Keratinocyte (primary cell): ENCODE measurements at regions not wholly inside any gene's neighbourhood (a gene's known extent, or its start where the extent isn't known, plus 50 kb on each side); places are given as distances from the start of the nearest gene placed in this dataset.

Source experiments
- DNase-seq: peaks from one replicate; pipeline ENCODE4 v3.0.0-alpha.2; 2011; ENCODE audit warnings: low read depth, missing footprints, low spot score
- FAIRE-seq: peaks from 2 replicates; lab custom pipeline; 2011; peaks lifted over from hg19 to GRCh38; lab: Jason Lieb, UNC
- H2AFZ ChIP-seq: 2 replicates; pipeline ENCODE4 v1.6.0; 2012; ENCODE audit warnings: low read length, control low read depth, inconsistent platforms; ENCODE audit not compliant: control insufficient read depth
- H3K27ac ChIP-seq: 2 replicates; pipeline ENCODE4 v1.5.1; 2011; ENCODE audit warnings: low read length; ENCODE audit not compliant: control insufficient read depth, insufficient read depth
- H3K27me3 ChIP-seq: 3 replicates; pipeline ENCODE4 v1.6.0; 2011; ENCODE audit warnings: low read length; ENCODE audit not compliant: control insufficient read depth, insufficient read depth; ENCODE audit errors: extremely low read depth
- H3K36me3 ChIP-seq, 2 experiments: 2 replicates in 1 of 2; 3 replicates in 1 of 2; pipeline ENCODE4 v1.5.1; 2011; ENCODE audit warnings: low read length in 2 of 2, mild to moderate bottlenecking in 1 of 2; ENCODE audit not compliant: control insufficient read depth in 2 of 2, insufficient read depth in 2 of 2; ENCODE audit errors: extremely low read depth in 1 of 2
- H3K4me1 ChIP-seq: 3 replicates; pipeline ENCODE4 v1.5.1; 2011; ENCODE audit warnings: low read length; ENCODE audit not compliant: control insufficient read depth, insufficient read depth; ENCODE audit errors: extremely low read depth
- H3K4me2 ChIP-seq: 3 replicates; pipeline ENCODE4 v1.6.0; 2011; ENCODE audit warnings: low read depth, low read length; ENCODE audit not compliant: control insufficient read depth, insufficient read depth; ENCODE audit errors: extremely low read depth
- H3K4me3 ChIP-seq, 3 experiments: fragments of 200-600 bp in 1 of 3; sonication (generic) in 1 of 3; 2 replicates in 2 of 3; 3 replicates in 1 of 3; pipeline ENCODE4 v1.5.1; 2011 to 2016; ENCODE audit warnings: low read length in 3 of 3, mild to moderate bottlenecking in 3 of 3, control low read depth in 2 of 3, inconsistent platforms in 1 of 3, low read depth in 1 of 3, mixed read lengths in 1 of 3, mixed run types in 1 of 3, moderate library complexity in 1 of 3; ENCODE audit not compliant: control insufficient read depth in 2 of 3, insufficient read depth in 2 of 3; ENCODE audit errors: extremely low read depth in 1 of 3
- H3K79me2 ChIP-seq: 2 replicates; pipeline ENCODE4 v1.6.0; 2012; ENCODE audit warnings: low read length; ENCODE audit not compliant: control insufficient read depth, insufficient read depth
- H3K9ac ChIP-seq: 3 replicates; pipeline ENCODE4 v1.6.0; 2011; ENCODE audit warnings: low read length; ENCODE audit not compliant: control insufficient read depth, insufficient read depth; ENCODE audit errors: extremely low read depth
- H3K9me1 ChIP-seq: 3 replicates; pipeline ENCODE4 v1.6.0; 2011; ENCODE audit warnings: low read length; ENCODE audit not compliant: control insufficient read depth, insufficient read depth; ENCODE audit errors: extremely low read depth
- H3K9me3 ChIP-seq: 2 replicates; pipeline ENCODE4 v1.5.1; 2012; ENCODE audit warnings: low read depth, low read length; ENCODE audit not compliant: control insufficient read depth
- H4K20me1 ChIP-seq: 3 replicates; pipeline ENCODE4 v1.6.0; 2011; ENCODE audit warnings: low read length; ENCODE audit not compliant: control insufficient read depth, insufficient read depth; ENCODE audit errors: extremely low read depth
- CTCF ChIP-seq, 3 experiments: IDR thresholded peaks in 1 of 3; conservative IDR thresholded peaks in 1 of 3; optimal IDR thresholded peaks in 1 of 3; 2 replicates in 2 of 3; 3 replicates in 1 of 3; pipeline versions ENCODE3 to v1.5.1; 2011; ENCODE audit warnings: low read length in 3 of 3, mild to moderate bottlenecking in 3 of 3, moderate library complexity in 2 of 3, control low read depth in 1 of 3, inconsistent platforms in 1 of 3; ENCODE audit not compliant: insufficient read depth in 2 of 3; ENCODE audit errors: extremely low read depth in 1 of 3
- EZH2 ChIP-seq: IDR thresholded peaks from one replicate; pipeline ENCODE4 v1.6.1; 2012; ENCODE audit warnings: inconsistent platforms, mild to moderate bottlenecking, low read length, moderate library complexity
- dilution Hi-C: fragments of 300-500 bp; cut with MboI; formaldehyde crosslinking; loops from one replicate; pipeline ENCODE4 v1.7.0; 2020; ENCODE audit warnings: low sequenced_read_pairs; ENCODE audit not compliant: extremely low pct_ligation_motif_present

- peaks cover 2% of the 10 kb centered on the region for H3K9me3 ChIP-seq
- no peaks in the 10 kb centered on the region for H4K20me1 ChIP-seq
- no peaks in the 10 kb centered on the region for H3K79me2 ChIP-seq
- DNase-seq, result no peak
- no peaks in the 10 kb centered on the region for H3K36me3 ChIP-seq
- no peak for TF ChIP-seq CTCF (optimal IDR thresholded peaks at IDR 0.05 in 1 of 3, IDR thresholded peaks at IDR 0.05 in 1 of 3, conservative IDR thresholded peaks at IDR 0.05 in 1 of 3; ENCODE audit: extremely low read depth in 1 of 3, insufficient read depth in 2 of 3, low read length in 3 of 3)
- TF ChIP-seq EZH2, result no peak
- dilution Hi-C loops, result no loop called here
- H3K27me3 ChIP-seq, result no peaks in the 10 kb centered on the region
- H3K27ac ChIP-seq, result peak overlapping the region; percentile 99
- peak overlapping the region; percentile 23 for H3K4me2 ChIP-seq
- FAIRE-seq, result peak; percentile 5
- H3K9ac ChIP-seq, result peak overlapping the region; percentile 49
- H3K4me3 ChIP-seq, result no peak overlapping the region
- peaks cover 27% of the 10 kb centered on the region for H3K4me1 ChIP-seq
- H3K9me1 ChIP-seq, result no peaks in the 10 kb centered on the region
- H2AFZ ChIP-seq, result peak overlapping the region; percentile 13
Measured at GRCh38 chr18:40866968-40867367, 1088.1 kb upstream of the PIK3C3 start.

- dilution Hi-C loops, result no loop called here
- FAIRE-seq, result peak; percentile 90
- Histone ChIP-seq H3K27me3 (no peaks in the 10 kb centered on the region), H3K9ac (no peak overlapping the region), H3K36me3 (no peaks in the 10 kb centered on the region), H4K20me1 (no peaks in the 10 kb centered on the region), H3K4me2 (peak overlapping the region; percentile 30), H3K27ac (peak overlapping the region; percentile 99), H2AFZ (no peak overlapping the region), H3K9me1 (no peaks in the 10 kb centered on the region), H3K79me2 (no peaks in the 10 kb centered on the region), H3K9me3 (peaks cover 2% of the 10 kb centered on the region), H3K4me1 (peaks cover 27% of the 10 kb centered on the region), H3K4me3 (no peak overlapping the region)
- no peak for DNase-seq
- no peak for TF ChIP-seq CTCF (optimal IDR thresholded peaks at IDR 0.05 in 1 of 3, IDR thresholded peaks at IDR 0.05 in 1 of 3, conservative IDR thresholded peaks at IDR 0.05 in 1 of 3; ENCODE audit: extremely low read depth in 1 of 3, insufficient read depth in 2 of 3, low read length in 3 of 3)
- TF ChIP-seq EZH2, result no peak
Measured at GRCh38 chr18:40866013-40866645, 1088.9 kb upstream of the PIK3C3 start.
